Smooth muscle cell (in vitro differentiated cells): ENCODE measurements at regions not wholly inside any gene's neighbourhood (a gene's known extent, or its start where the extent isn't known, plus 50 kb on each side); places are given as distances from the start of the nearest gene placed in this dataset.

Experiments
- DNase-seq: peaks from one replicate; lab custom pipeline; 2025; ENCODE audit not compliant: unreplicated experiment; lab: John Stamatoyannopoulos, UW
- H2AFZ ChIP-seq: fragments of 200-600 bp; sonication (generic); 2 replicates; pipeline ENCODE4 v1.6.0; 2016; ENCODE audit warnings: antibody characterized with exemption, low read depth, mild to moderate bottlenecking
- H3F3A ChIP-seq: fragments of 200-600 bp; sonication (generic); 2 replicates; pipeline ENCODE4 v1.6.0; 2017; ENCODE audit warnings: antibody characterized with exemption, low read depth
- H3K27ac ChIP-seq: fragments of 200-600 bp; sonication (generic); 2 replicates; pipeline ENCODE4 v1.5.1; 2016; ENCODE audit warnings: low read depth, mild to moderate bottlenecking
- H3K27me3 ChIP-seq: fragments of 200-600 bp; sonication (generic); 2 replicates; pipeline ENCODE4 v1.6.1; 2016; ENCODE audit warnings: low read depth, mild to moderate bottlenecking
- H3K36me3 ChIP-seq: fragments of 200-600 bp; sonication (generic); 2 replicates; pipeline ENCODE4 v1.5.1; 2016; ENCODE audit warnings: low read depth
- H3K4me1 ChIP-seq: fragments of 200-600 bp; sonication (generic); 2 replicates; pipeline ENCODE4 v1.5.1; 2016; ENCODE audit warnings: low read depth
- H3K4me2 ChIP-seq: fragments of 200-600 bp; sonication (generic); 2 replicates; pipeline ENCODE4 v1.6.0; 2016; ENCODE audit warnings: mild to moderate bottlenecking
- H3K4me3 ChIP-seq: fragments of 200-600 bp; sonication (generic); 2 replicates; pipeline ENCODE4 v1.5.1; 2016; ENCODE audit warnings: mild to moderate bottlenecking
- H3K79me2 ChIP-seq: fragments of 200-600 bp; sonication (generic); 2 replicates; pipeline ENCODE4 v1.6.0; 2016; ENCODE audit warnings: low read depth, mild to moderate bottlenecking
- H3K9ac ChIP-seq: fragments of 200-600 bp; sonication (generic); 2 replicates; pipeline ENCODE4 v1.6.0; 2016; ENCODE audit warnings: low read depth
- H3K9me3 ChIP-seq: fragments of 200-600 bp; sonication (generic); replicated peaks from 2 replicates; pipeline ENCODE4 v1.5.1; 2016; ENCODE audit warnings: low read depth
- H4K20me1 ChIP-seq: fragments of 200-600 bp; sonication (generic); 2 replicates; pipeline ENCODE4 v1.6.0; 2016; ENCODE audit warnings: low read depth
- WGBS: methylation state at CpG from one replicate; pipeline ENCODE4 v1.1.7; 2016; ENCODE audit warnings: low lambda C conversion rate; 5-methylcytosine and 5-hydroxymethylcytosine counted together
- TF ChIP-seq, protein P1 (sequence below): fragments of 200-600 bp; sonication (generic); IDR thresholded peaks from 2 replicates; pipeline ENCODE4 v1.5.1; 2017; ENCODE audit warnings: borderline replicate concordance, mild to moderate bottlenecking, antibody characterized with exemption; ENCODE audit not compliant: insufficient read depth, poor library complexity, severe bottlenecking

DNA sequence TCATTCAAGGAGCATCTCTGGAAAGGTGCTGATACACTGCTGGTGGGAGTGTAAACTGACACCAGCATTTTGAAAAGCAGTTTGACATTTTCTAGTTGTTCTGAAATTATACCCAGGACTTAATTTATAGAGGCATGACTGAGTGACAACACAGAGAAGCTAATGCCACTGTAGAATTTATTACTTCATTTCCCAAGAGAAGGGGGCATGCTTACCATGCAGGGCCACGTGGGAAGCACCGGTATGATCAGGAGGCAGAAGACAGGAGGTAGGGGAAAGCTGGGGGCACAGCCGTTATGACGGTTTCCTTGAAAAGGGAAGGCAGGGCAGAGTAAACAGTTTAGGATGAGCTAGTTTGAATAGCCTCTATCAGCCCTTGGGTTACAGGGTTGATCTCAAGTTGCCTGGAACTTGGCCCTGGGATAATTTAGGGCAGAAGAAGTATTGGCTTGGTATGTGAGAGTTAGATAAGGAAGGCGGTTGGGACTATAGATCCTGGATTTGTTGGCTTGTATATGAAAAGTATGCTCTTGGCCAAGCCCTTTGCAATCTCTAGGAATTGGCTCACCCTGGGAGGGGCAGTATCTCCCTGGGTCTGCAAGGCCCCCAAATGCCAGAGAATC lies 305.7 kb downstream of the ENC1 start:
- no peaks in the 10 kb centered on the region for H4K20me1 ChIP-seq
- H2AFZ ChIP-seq, result no peak overlapping the region
- TF ChIP-seq, protein P1, sequence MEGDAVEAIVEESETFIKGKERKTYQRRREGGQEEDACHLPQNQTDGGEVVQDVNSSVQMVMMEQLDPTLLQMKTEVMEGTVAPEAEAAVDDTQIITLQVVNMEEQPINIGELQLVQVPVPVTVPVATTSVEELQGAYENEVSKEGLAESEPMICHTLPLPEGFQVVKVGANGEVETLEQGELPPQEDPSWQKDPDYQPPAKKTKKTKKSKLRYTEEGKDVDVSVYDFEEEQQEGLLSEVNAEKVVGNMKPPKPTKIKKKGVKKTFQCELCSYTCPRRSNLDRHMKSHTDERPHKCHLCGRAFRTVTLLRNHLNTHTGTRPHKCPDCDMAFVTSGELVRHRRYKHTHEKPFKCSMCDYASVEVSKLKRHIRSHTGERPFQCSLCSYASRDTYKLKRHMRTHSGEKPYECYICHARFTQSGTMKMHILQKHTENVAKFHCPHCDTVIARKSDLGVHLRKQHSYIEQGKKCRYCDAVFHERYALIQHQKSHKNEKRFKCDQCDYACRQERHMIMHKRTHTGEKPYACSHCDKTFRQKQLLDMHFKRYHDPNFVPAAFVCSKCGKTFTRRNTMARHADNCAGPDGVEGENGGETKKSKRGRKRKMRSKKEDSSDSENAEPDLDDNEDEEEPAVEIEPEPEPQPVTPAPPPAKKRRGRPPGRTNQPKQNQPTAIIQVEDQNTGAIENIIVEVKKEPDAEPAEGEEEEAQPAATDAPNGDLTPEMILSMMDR, result no peak
- peaks cover 5% of the 10 kb centered on the region for H3F3A ChIP-seq
- no peak overlapping the region for H3K27ac ChIP-seq
- peaks cover 10% of the 10 kb centered on the region for H3K4me1 ChIP-seq
- no peak for DNase-seq
- WGBS, result 64% methylated on average over 5 of the region's 5 CpGs
- no peak overlapping the region for H3K4me2 ChIP-seq
- no peak overlapping the region for H3K9ac ChIP-seq
- H3K9me3 ChIP-seq, result no peaks in the 10 kb centered on the region
- no peak overlapping the region for H3K4me3 ChIP-seq
- no peaks in the 10 kb centered on the region for H3K36me3 ChIP-seq
- H3K79me2 ChIP-seq, result no peaks in the 10 kb centered on the region
- H3K27me3 ChIP-seq, result no peaks in the 10 kb centered on the region

DNA sequence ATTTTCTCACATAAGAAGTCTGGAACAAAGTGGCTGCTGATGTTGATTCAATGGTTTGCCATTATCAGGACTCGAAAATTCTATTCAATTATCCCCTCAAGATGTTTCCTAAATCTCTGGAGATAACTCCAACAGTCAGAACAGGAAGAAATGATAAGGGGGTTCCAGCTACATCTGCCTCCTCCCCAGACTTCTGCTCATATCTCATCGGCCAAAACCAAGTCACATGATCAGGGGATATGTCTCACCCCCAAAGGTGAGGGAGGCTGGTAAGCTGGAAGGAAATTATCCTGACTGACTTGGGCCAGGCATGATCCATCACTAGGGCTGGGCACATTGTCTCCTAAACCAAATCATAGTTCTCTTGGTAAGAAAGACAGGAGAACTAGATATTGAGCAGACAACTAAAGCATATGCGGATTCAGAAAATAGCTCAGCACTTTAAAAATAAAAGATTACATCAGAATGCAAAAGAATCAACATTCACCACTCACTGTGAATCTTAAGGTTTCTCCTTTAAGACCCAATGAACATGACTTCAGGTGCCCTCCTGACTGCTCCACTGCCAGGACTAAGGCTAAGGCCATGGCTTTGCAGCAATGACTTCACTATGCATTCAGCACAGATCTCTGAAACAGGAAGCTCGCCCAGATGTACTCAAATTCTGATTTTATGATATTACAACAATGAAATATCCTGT lies 306.3 kb downstream of the ENC1 start:
- Histone ChIP-seq H3K4me1 (peaks cover 10% of the 10 kb centered on the region), H3K36me3 (no peaks in the 10 kb centered on the region), H3K27me3 (no peaks in the 10 kb centered on the region), H3K4me2 (no peak overlapping the region), H2AFZ (no peak overlapping the region), H3F3A (peaks cover 5% of the 10 kb centered on the region), H3K9me3 (no peaks in the 10 kb centered on the region), H3K4me3 (no peak overlapping the region), H3K9ac (no peak overlapping the region), H3K27ac (no peak overlapping the region), H3K79me2 (no peaks in the 10 kb centered on the region), H4K20me1 (no peaks in the 10 kb centered on the region)
- DNase-seq, result no peak
- WGBS, result 66% methylated on average over 4 of the region's 4 CpGs
- TF ChIP-seq, protein P1, result no peak

DNA sequence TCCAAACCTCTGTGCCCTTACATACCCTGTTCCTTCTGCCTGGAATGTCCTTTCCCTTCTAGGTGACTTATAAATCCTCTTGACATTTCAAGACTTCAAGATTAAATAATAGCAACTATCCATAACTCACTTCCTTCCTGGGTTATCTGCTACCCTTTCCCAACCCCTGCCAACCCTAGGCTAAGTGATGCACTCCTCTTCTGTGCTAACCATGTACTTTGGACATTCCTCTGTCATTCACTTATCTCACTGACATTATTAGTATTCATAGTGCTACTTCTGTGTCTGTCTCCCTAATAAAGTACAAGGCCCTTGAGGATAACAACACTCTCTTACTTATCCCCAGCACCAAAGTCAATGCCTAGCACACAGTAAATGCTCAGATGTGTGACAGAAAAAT lies 307.1 kb downstream of the ENC1 start:
- H3K4me2 ChIP-seq, result no peak overlapping the region
- peaks cover 5% of the 10 kb centered on the region for H3F3A ChIP-seq
- no peak overlapping the region for H3K27ac ChIP-seq
- no peak for DNase-seq
- no peaks in the 10 kb centered on the region for H3K27me3 ChIP-seq
- no peaks in the 10 kb centered on the region for H3K79me2 ChIP-seq
- no peak overlapping the region for H3K4me3 ChIP-seq
- no peaks in the 10 kb centered on the region for H3K36me3 ChIP-seq
- H3K9me3 ChIP-seq, result no peaks in the 10 kb centered on the region
- TF ChIP-seq, protein P1, result no peak
- no peaks in the 10 kb centered on the region for H4K20me1 ChIP-seq
- H2AFZ ChIP-seq, result no peak overlapping the region
- no peak overlapping the region for H3K9ac ChIP-seq
- peaks cover 10% of the 10 kb centered on the region for H3K4me1 ChIP-seq

DNA sequence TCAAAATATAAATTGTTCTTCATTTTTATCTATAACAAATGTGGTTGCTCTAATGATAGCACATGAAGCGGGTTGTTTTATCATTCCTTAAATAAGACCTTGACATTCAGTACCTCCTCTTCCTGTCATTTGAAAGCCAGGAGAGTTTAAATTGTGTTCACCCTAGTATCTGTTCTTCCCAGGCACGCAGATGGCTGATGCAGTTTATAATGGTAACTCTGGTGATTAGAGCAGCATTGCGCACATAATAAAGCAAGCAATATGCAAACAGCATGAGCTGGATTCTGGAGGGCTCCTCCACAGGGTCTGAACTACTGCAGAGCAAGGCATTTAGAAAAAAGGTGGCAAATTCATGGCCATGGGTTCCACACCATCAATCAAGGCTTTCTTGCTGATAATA lies 307.8 kb downstream of the ENC1 start:
- H3F3A ChIP-seq, result peaks cover 1% of the 10 kb centered on the region
- H3K9ac ChIP-seq, result no peak overlapping the region
- no peak overlapping the region for H2AFZ ChIP-seq
- DNase-seq, result no peak
- no peaks in the 10 kb centered on the region for H3K36me3 ChIP-seq
- no peak overlapping the region for H3K4me3 ChIP-seq
- H3K4me1 ChIP-seq, result peaks cover 5% of the 10 kb centered on the region
- H3K4me2 ChIP-seq, result no peak overlapping the region
- no peaks in the 10 kb centered on the region for H3K79me2 ChIP-seq
- no peaks in the 10 kb centered on the region for H3K27me3 ChIP-seq
- no peaks in the 10 kb centered on the region for H4K20me1 ChIP-seq
- H3K27ac ChIP-seq, result no peak overlapping the region
- 89% methylated on average over 3 of the region's 3 CpGs for WGBS
- no peaks in the 10 kb centered on the region for H3K9me3 ChIP-seq
- TF ChIP-seq, protein P1, result no peak
